AG04450 (cell line): ENCODE measurements at regions not wholly inside any gene's neighbourhood (a gene's known extent, or its start where the extent isn't known, plus 50 kb on each side); places are given as distances from the start of the nearest gene placed in this dataset.

Experiments used
- CTCF ChIA-PET: fragments of 300-600, 350-600 bp; formaldehyde crosslinking; extraction: SDS; loops from one replicate; lab custom pipeline; 2022; ENCODE audit warnings: antibody characterized with exemption, inconsistent platforms; lab: Charles Lee
- POLR2A ChIA-PET: fragments of 350-600 bp; formaldehyde crosslinking; extraction: SDS; loops from one replicate; lab custom pipeline; 2021; ENCODE audit warnings: antibody characterized with exemption, inconsistent platforms; lab: Yijun Ruan, JAX
- DNase-seq: peaks from one replicate; pipeline ENCODE4 v3.0.0-alpha.2; 2011; ENCODE audit warnings: low read depth, low spot score
- H3K27ac ChIP-seq: one replicate; pipeline ENCODE4 v1.5.1; 2012; ENCODE audit warnings: low read depth, low read length, control low read depth
- H3K27me3 ChIP-seq: one replicate; pipeline ENCODE4 v1.6.0; 2012; ENCODE audit warnings: low read length; ENCODE audit not compliant: control insufficient read depth, insufficient read depth
- H3K4me3 ChIP-seq: 2 replicates; pipeline ENCODE4 v1.5.1; 2011; ENCODE audit warnings: mild to moderate bottlenecking, low read depth, low read length, control low read depth
- H3K9me3 ChIP-seq: 2 replicates; pipeline ENCODE4 v1.5.1; 2012; ENCODE audit warnings: low read length; ENCODE audit not compliant: control insufficient read depth, insufficient read depth
- CTCF ChIP-seq: IDR thresholded peaks from 2 replicates; pipeline ENCODE4 v1.5.1; 2011; ENCODE audit warnings: low read depth, low read length, control low read depth, inconsistent platforms

GRCh38 chr4:160611181-160611580, 1508.3 kb downstream of the RAPGEF2 start:
- Histone ChIP-seq H3K4me3 (no peak overlapping the region), H3K27me3 (no peaks in the 10 kb centered on the region), H3K9me3 (no peaks in the 10 kb centered on the region; the same call in none of the 2 replicates), H3K27ac (no peak overlapping the region)
- POLR2A ChIA-PET, result no interaction called here
- TF ChIP-seq CTCF, result no peak
- DNase-seq, result no peak
- CTCF ChIA-PET, result no interaction called here

DNA sequence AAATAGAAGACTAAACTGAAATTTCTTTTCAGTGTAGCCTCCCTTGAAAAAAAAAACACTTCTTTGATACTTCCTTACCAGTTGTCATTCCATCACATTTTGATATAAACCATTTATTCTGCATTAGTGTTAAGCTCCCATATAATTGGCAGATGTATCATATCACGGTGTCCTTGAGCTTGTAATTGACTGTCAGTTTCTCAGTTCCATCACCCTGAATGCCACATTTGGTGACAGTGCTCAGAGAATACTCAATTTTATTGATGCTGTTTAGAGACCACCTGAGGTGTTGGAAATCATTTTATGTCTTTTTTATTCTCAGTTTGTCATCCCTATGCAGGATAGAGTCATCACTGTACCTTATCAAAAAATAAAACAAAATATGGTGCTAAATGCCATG, 1528.2 kb downstream of the RAPGEF2 start:
- Histone ChIP-seq H3K27me3 (no peaks in the 10 kb centered on the region), H3K4me3 (no peak overlapping the region), H3K9me3 (0 out of 2 replicates have a peak, but pooled peaks cover 3% of the 10 kb centered on the region), H3K27ac (no peak overlapping the region)
- no peak for DNase-seq
- TF ChIP-seq CTCF, result no peak
- ChIA-PET POLR2A (no interaction called here), CTCF (interaction anchor here (0.6 kb wide), 1 partner anchor 15 kb away, joined by 3 read pairs; no protein-coding TSS in a partner anchor)

DNA sequence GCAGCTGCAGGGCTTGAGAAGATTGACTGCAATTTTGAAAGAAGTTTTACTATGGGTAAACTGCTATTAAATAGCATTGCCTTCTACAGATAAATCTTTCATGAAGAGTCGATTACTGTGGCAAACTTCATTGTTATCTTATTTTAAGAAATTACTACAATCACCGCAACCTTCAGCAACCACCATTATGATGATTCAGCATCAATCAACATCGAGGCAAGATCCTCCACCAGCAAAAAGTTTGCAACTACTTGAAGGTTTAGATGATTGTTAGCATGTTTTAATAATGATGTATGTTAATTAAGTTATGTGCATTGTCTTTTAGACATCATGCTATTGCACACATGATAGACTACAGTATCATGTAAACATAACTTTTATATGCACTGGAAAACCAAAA, 1511.0 kb downstream of the FSTL5 start:
- ChIA-PET CTCF (no interaction called here), POLR2A (no interaction called here)
- Histone ChIP-seq H3K4me3 (no peak overlapping the region), H3K9me3 (peaks cover 5% of the 10 kb centered on the region), H3K27ac (no peak overlapping the region), H3K27me3 (no peaks in the 10 kb centered on the region)
- TF ChIP-seq CTCF, result no peak
- no peak for DNase-seq

DNA sequence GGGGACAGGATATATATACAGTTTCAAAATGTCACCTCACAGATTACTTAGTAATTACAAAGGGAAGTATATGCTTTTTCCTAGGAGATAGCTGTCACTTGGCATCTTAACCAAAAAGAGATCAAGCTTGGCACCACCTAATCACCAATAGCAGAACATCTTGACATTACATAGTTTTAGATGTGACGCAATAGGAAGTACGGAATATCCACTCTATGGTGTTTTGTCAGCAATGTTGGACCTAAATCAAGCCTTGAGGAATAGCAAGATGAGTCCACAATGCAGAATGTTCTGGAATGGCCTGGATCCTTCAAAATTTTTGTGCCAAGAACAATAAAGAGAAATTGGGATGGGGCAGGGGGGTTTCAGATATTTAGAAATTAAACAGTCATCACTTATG, 1488.2 kb downstream of the FSTL5 start:
- no peak overlapping the region for H3K27ac ChIP-seq
- TF ChIP-seq CTCF, result no peak
- CTCF ChIA-PET, result no interaction called here
- peaks cover 4% of the 10 kb centered on the region for H3K9me3 ChIP-seq
- DNase-seq, result no peak
- POLR2A ChIA-PET, result no interaction called here
- no peaks in the 10 kb centered on the region for H3K27me3 ChIP-seq
- H3K4me3 ChIP-seq, result no peak overlapping the region

- no peak for DNase-seq
- Histone ChIP-seq H3K9me3 (peaks cover 11% of the 10 kb centered on the region), H3K27me3 (no peaks in the 10 kb centered on the region), H3K4me3 (no peak overlapping the region), H3K27ac (no peak overlapping the region)
- ChIA-PET POLR2A (no interaction called here), CTCF (no interaction called here)
- TF ChIP-seq CTCF, result no peak
These were observed 1478.1 kb downstream of the FSTL5 start for GRCh38 chr4:160685729-160686128.
